ENCODE measurements at regions not wholly inside any gene's neighbourhood (a gene's known extent, or its start where the extent isn't known, plus 50 kb on each side); places are given as distances from the start of the nearest gene placed in this dataset.

DNA sequence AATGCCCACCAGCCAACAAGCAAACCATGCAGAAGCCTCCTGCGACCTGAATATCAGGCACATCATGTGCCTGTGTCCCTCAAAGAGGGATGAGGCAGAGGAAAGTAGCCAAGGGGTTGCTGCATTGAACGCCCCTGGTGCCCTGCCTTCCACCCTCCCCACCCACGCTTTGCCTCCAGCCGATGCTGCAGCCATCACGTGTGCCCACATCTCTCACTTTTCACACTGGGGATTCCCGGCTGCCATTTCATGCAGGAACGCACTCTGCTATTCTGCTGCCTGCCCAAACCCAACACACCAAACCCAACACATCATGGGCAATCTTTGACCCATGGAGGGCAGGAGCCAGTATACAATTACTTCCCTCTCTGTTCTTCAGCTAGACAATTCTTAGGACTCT, 462.2 kb upstream of the PROK2 start (continued):
- TF ChIP-seq ZNF462 (CRISPR knock-in tag; IDR thresholded peaks at IDR 0.05) = no peak
- TF ChIP-seq, protein P1, sequence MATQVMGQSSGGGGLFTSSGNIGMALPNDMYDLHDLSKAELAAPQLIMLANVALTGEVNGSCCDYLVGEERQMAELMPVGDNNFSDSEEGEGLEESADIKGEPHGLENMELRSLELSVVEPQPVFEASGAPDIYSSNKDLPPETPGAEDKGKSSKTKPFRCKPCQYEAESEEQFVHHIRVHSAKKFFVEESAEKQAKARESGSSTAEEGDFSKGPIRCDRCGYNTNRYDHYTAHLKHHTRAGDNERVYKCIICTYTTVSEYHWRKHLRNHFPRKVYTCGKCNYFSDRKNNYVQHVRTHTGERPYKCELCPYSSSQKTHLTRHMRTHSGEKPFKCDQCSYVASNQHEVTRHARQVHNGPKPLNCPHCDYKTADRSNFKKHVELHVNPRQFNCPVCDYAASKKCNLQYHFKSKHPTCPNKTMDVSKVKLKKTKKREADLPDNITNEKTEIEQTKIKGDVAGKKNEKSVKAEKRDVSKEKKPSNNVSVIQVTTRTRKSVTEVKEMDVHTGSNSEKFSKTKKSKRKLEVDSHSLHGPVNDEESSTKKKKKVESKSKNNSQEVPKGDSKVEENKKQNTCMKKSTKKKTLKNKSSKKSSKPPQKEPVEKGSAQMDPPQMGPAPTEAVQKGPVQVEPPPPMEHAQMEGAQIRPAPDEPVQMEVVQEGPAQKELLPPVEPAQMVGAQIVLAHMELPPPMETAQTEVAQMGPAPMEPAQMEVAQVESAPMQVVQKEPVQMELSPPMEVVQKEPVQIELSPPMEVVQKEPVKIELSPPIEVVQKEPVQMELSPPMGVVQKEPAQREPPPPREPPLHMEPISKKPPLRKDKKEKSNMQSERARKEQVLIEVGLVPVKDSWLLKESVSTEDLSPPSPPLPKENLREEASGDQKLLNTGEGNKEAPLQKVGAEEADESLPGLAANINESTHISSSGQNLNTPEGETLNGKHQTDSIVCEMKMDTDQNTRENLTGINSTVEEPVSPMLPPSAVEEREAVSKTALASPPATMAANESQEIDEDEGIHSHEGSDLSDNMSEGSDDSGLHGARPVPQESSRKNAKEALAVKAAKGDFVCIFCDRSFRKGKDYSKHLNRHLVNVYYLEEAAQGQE (IDR thresholded peaks at IDR 0.05; ENCODE audit: unreplicated experiment) = no peak
- TF ChIP-seq, protein P2, sequence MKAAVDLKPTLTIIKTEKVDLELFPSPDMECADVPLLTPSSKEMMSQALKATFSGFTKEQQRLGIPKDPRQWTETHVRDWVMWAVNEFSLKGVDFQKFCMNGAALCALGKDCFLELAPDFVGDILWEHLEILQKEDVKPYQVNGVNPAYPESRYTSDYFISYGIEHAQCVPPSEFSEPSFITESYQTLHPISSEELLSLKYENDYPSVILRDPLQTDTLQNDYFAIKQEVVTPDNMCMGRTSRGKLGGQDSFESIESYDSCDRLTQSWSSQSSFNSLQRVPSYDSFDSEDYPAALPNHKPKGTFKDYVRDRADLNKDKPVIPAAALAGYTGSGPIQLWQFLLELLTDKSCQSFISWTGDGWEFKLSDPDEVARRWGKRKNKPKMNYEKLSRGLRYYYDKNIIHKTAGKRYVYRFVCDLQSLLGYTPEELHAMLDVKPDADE (IDR thresholded peaks at IDR 0.05) = no peak
- no peak for TF ChIP-seq CTCF (conservative IDR thresholded peaks at IDR 0.05; ENCODE audit: low read depth in 2 of 2)
- TF ChIP-seq EZH2phosphoT487 (IDR thresholded peaks at IDR 0.05; ENCODE audit: unreplicated experiment) = no peak
- TF ChIP-seq STAT1 (IDR thresholded peaks at IDR 0.05; ENCODE audit: unreplicated experiment) = no peak
